Breast epithelium (tissue), 4 donors: ENCODE measurements at regions not wholly inside any gene's neighbourhood (a gene's known extent, or its start where the extent isn't known, plus 50 kb on each side); places are given as distances from the start of the nearest gene placed in this dataset.

Experiments
- DNase-seq, 2 donors: peaks; one replicate each; pipeline ENCODE4 v3.0.0-alpha.2; 2019; ENCODE audit warnings: low spot score in 2 of 2
- H3K27ac ChIP-seq, 2 donors: fragments of 200-600 bp; sonication (generic) in 1 of 2; one replicate each; pipeline ENCODE4 v1.5.1; 2016 to 2019; ENCODE audit warnings: mild to moderate bottlenecking in 1 of 2
- H3K27me3 ChIP-seq, 2 donors: fragments of 200-600 bp; sonication (generic) in 1 of 2; one replicate each; pipeline versions ENCODE4 v1.5.1 to v1.6.0; 2017 to 2019; ENCODE audit warnings: control low read depth in 1 of 2, mild to moderate bottlenecking in 1 of 2
- H3K36me3 ChIP-seq: fragments of 200-600 bp; one replicate; pipeline ENCODE4 v1.5.1; 2019
- H3K4me1 ChIP-seq, 2 donors: fragments of 200-600 bp; sonication (generic); one replicate each; pipeline ENCODE4 v1.5.1; 2016 to 2019; ENCODE audit warnings: control low read depth in 1 of 2
- H3K4me3 ChIP-seq, 3 donors: fragments of 200-600 bp; sonication (generic); 1 replicate in 2 of 3; 2 replicates in 1 of 3; pipeline ENCODE4 v1.5.1; 2016 to 2019; ENCODE audit warnings: mild to moderate bottlenecking in 3 of 3, moderate library complexity in 2 of 3
- H3K9me3 ChIP-seq, 2 donors: fragments of 200-600 bp; sonication (generic) in 1 of 2; one replicate each; pipeline ENCODE4 v1.5.1; 2016 to 2019; ENCODE audit warnings: control low read depth in 1 of 2
- CTCF ChIP-seq, 3 donors: fragments of 450-650 bp; IDR thresholded peaks; one replicate each; pipeline ENCODE4 v1.5.1; 2016 to 2017; ENCODE audit warnings: antibody characterized with exemption in 3 of 3, mild to moderate bottlenecking in 3 of 3, moderate library complexity in 3 of 3
- POLR2A ChIP-seq: fragments of 450-650 bp; IDR thresholded peaks from one replicate; pipeline ENCODE4 v1.6.1; 2016; ENCODE audit warnings: antibody characterized with exemption, mild to moderate bottlenecking, moderate library complexity
- POLR2AphosphoS5 ChIP-seq, 3 donors: sonication (generic); formaldehyde crosslinking; IDR thresholded peaks; one replicate each; pipeline ENCODE4 v1.6.1; 2017; ENCODE audit warnings: antibody characterized with exemption in 3 of 3
- intact Hi-C: fragments of 100-400 bp; cut with DNase I; formaldehyde crosslinking; loops from one replicate; pipeline ENCODE4 v1.15.1; 2023; ENCODE audit warnings: low total_unique reads

- TF ChIP-seq POLR2A, result no peak
- no peak for TF ChIP-seq POLR2AphosphoS5 (IDR thresholded peaks at IDR 0.05)
- TF ChIP-seq CTCF (IDR thresholded peaks at IDR 0.05), result no peak
- no peak for DNase-seq
- intact Hi-C loops, result no loop called here
- H3K9me3 ChIP-seq, result no peaks in the 10 kb centered on the region
- no peak overlapping the region for H3K4me3 ChIP-seq
- no peak overlapping the region for H3K27ac ChIP-seq
- H3K27me3 ChIP-seq, result no peaks in the 10 kb centered on the region
- no peaks in the 10 kb centered on the region for H3K4me1 ChIP-seq
- no peaks in the 10 kb centered on the region for H3K36me3 ChIP-seq
These were observed 181.2 kb upstream of the PDE10A start for GRCh38 chr6:165844232-165844631.

- H3K4me3 ChIP-seq, result no peak overlapping the region
- DNase-seq, result no peak
- no peaks in the 10 kb centered on the region for H3K36me3 ChIP-seq
- no peaks in the 10 kb centered on the region for H3K27me3 ChIP-seq
- intact Hi-C loops, result no loop called here
- H3K27ac ChIP-seq, result no peak overlapping the region
- no peak for TF ChIP-seq CTCF (IDR thresholded peaks at IDR 0.05)
- no peak for TF ChIP-seq POLR2AphosphoS5 (IDR thresholded peaks at IDR 0.05)
- TF ChIP-seq POLR2A, result no peak
- no peaks in the 10 kb centered on the region for H3K9me3 ChIP-seq
- H3K4me1 ChIP-seq, result no peaks in the 10 kb centered on the region
These were observed 180.6 kb upstream of the PDE10A start for GRCh38 chr6:165843568-165844113.

- H3K36me3 ChIP-seq, result no peaks in the 10 kb centered on the region
- intact Hi-C loops, result no loop called here
These were observed 180.1 kb upstream of the PDE10A start for GRCh38 chr6:165843121-165843520.

GRCh38 chr6:165842281-165842936 lies 179.4 kb upstream of the PDE10A start:
- DNase-seq, result no peak
- Histone ChIP-seq H3K36me3 (no peaks in the 10 kb centered on the region), H3K27ac (no peak overlapping the region), H3K4me1 (no peaks in the 10 kb centered on the region), H3K27me3 (no peaks in the 10 kb centered on the region), H3K4me3 (no peak overlapping the region), H3K9me3 (no peaks in the 10 kb centered on the region)
- TF ChIP-seq CTCF (IDR thresholded peaks at IDR 0.05) (no peak), POLR2AphosphoS5 (IDR thresholded peaks at IDR 0.05) (no peak)
- intact Hi-C loops, result no loop called here

More at GRCh38 chr6:165843121-165843520, 180.1 kb upstream of the PDE10A start:
- no peaks in the 10 kb centered on the region for H3K27me3 ChIP-seq
- no peaks in the 10 kb centered on the region for H3K9me3 ChIP-seq
- H3K27ac ChIP-seq, result no peak overlapping the region
- no peak for DNase-seq
- no peak overlapping the region for H3K4me3 ChIP-seq
- TF ChIP-seq POLR2A (no peak), POLR2AphosphoS5 (IDR thresholded peaks at IDR 0.05) (no peak), CTCF (IDR thresholded peaks at IDR 0.05) (no peak)
- no peaks in the 10 kb centered on the region for H3K4me1 ChIP-seq

GRCh38 chr6:165841153-165841558 lies 178.1 kb upstream of the PDE10A start:
- Histone ChIP-seq H3K27me3 (no peaks in the 10 kb centered on the region), H3K4me3 (no peak overlapping the region), H3K9me3 (no peaks in the 10 kb centered on the region), H3K4me1 (no peaks in the 10 kb centered on the region), H3K36me3 (no peaks in the 10 kb centered on the region), H3K27ac (no peak overlapping the region)
- TF ChIP-seq POLR2A (no peak), POLR2AphosphoS5 (IDR thresholded peaks at IDR 0.05) (no peak), CTCF (IDR thresholded peaks at IDR 0.05) (no peak)
- intact Hi-C loops, result no loop called here
- no peak for DNase-seq
